GM12891 (cell line): ENCODE measurements at regions not wholly inside any gene's neighbourhood (a gene's known extent, or its start where the extent isn't known, plus 50 kb on each side); places are given as distances from the start of the nearest gene placed in this dataset.

Source experiments
- POLR2A ChIP-seq: IDR thresholded peaks from 2 replicates; pipeline ENCODE4 v1.6.1; 2011; ENCODE audit warnings: low read depth, low read length, control low read depth
- POLR2AphosphoS5 ChIP-seq: IDR thresholded peaks from 2 replicates; pipeline ENCODE4 v1.6.1; 2011; ENCODE audit warnings: low read depth, low read length, control low read depth

DNA sequence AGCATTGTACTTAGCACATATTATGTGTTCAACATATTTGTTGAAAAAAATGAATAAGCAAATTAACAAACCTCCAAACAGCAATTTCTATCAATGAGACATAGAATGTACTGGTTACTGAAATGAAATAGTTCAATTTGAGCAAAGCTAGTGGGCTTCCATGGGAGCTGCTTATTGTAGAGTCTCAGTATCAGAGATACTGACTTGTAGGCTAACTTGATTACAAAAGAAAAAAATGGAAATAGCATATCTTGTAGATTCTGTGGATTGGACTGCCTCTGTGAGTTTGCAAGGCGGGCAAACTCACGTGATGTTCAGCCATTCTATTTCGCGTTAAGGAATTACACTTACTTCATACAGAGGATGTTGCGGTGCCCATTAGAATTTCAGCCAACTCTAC, 222.1 kb upstream of the JADE1 start:
- TF ChIP-seq POLR2AphosphoS5: no peak
- TF ChIP-seq POLR2A: no peak
